Neural cell (in vitro differentiated cells): ENCODE measurements at regions not wholly inside any gene's neighbourhood (a gene's known extent, or its start where the extent isn't known, plus 50 kb on each side); places are given as distances from the start of the nearest gene placed in this dataset.

Source experiments
- H2AFZ ChIP-seq: fragments of 200-600, 300-800 bp; sonication (generic), shearing (Covaris generic); 2 replicates; pipeline ENCODE4 v1.6.0; 2014; ENCODE audit warnings: low read depth, mild to moderate bottlenecking, antibody characterized with exemption, low read length, moderate library complexity
- H3F3A ChIP-seq: fragments of 200-600 bp; shearing (Covaris generic); 2 replicates; pipeline ENCODE4 v1.6.1; 2016; ENCODE audit warnings: mild to moderate bottlenecking, moderate library complexity, mixed read lengths, antibody characterized with exemption, low read length; ENCODE audit not compliant: insufficient read depth, poor library complexity, severe bottlenecking
- H3K27ac ChIP-seq: fragments of 200-600, 300-800 bp; sonication (generic), shearing (Covaris generic); 2 replicates; pipeline ENCODE4 v1.5.1; 2014; ENCODE audit warnings: mild to moderate bottlenecking, low read length, moderate library complexity
- H3K27me3 ChIP-seq: fragments of 300-800, 200-600 bp; sonication (generic), shearing (Covaris generic); 2 replicates; pipeline ENCODE4 v1.6.0; 2014; ENCODE audit warnings: mild to moderate bottlenecking, low read depth, low read length, moderate library complexity; ENCODE audit not compliant: insufficient read depth
- H3K36me3 ChIP-seq: fragments of 300-800, 200-600 bp; sonication (generic), shearing (Covaris generic); 2 replicates; pipeline ENCODE4 v1.5.1; 2014; ENCODE audit warnings: mild to moderate bottlenecking, antibody characterized with exemption, low read length, moderate library complexity; ENCODE audit not compliant: insufficient read depth
- H3K4me2 ChIP-seq: fragments of 300-800, 200-600 bp; sonication (generic), shearing (Covaris generic); 2 replicates; pipeline ENCODE4 v1.6.0; 2014; ENCODE audit warnings: mild to moderate bottlenecking, low read length
- H3K4me3 ChIP-seq: fragments of 300-800, 200-600 bp; sonication (generic), shearing (Covaris generic); 2 replicates; pipeline ENCODE4 v1.5.1; 2014; ENCODE audit warnings: mild to moderate bottlenecking, low read length, moderate library complexity
- H3K79me2 ChIP-seq: fragments of 200-600 bp; shearing (Covaris generic); replicated peaks from 2 replicates; pipeline ENCODE4 v1.6.0; 2014; ENCODE audit warnings: mild to moderate bottlenecking, low read length, moderate library complexity; ENCODE audit not compliant: insufficient read depth
- H3K9ac ChIP-seq: fragments of 300-800, 200-600 bp; sonication (generic), shearing (Covaris generic); 2 replicates; pipeline ENCODE4 v1.6.1; 2016; ENCODE audit warnings: mild to moderate bottlenecking, low read length, mixed read lengths
- H3K9me2 ChIP-seq: fragments of 200-600 bp; shearing (Covaris generic); 2 replicates; pipeline ENCODE4 v1.6.1; 2016; ENCODE audit warnings: mild to moderate bottlenecking, low read length, mixed read lengths; ENCODE audit not compliant: insufficient read depth
- H3K9me3 ChIP-seq: fragments of 200-600, 300-800 bp; sonication (generic), shearing (Covaris generic); 2 replicates; pipeline ENCODE4 v1.6.1; 2016; ENCODE audit warnings: mild to moderate bottlenecking, mixed run types, low read length, moderate library complexity, mixed read lengths
- H4K20me1 ChIP-seq: fragments of 200-600 bp; shearing (Covaris generic); 2 replicates; pipeline ENCODE4 v1.6.1; 2016; ENCODE audit warnings: mild to moderate bottlenecking, mixed run types; ENCODE audit not compliant: insufficient read depth
- EP300 ChIP-seq: fragments of 450-650 bp; conservative IDR thresholded peaks from 2 replicates; pipeline ENCODE4 v1.6.1; 2014; ENCODE audit warnings: antibody characterized with exemption, mild to moderate bottlenecking, moderate library complexity; ENCODE audit not compliant: poor library complexity, severe bottlenecking
- EZH2 ChIP-seq: fragments of 200-600, 300-800 bp; shearing (Covaris generic), sonication (generic); IDR thresholded peaks from 2 replicates; pipeline ENCODE4 v1.6.1; 2014; ENCODE audit warnings: antibody characterized with exemption, low read length, borderline replicate concordance, mild to moderate bottlenecking; ENCODE audit not compliant: insufficient read depth, poor library complexity, severe bottlenecking
- MXI1 ChIP-seq: fragments of 450-650 bp; conservative IDR thresholded peaks from 2 replicates; pipeline ENCODE4 v1.6.1; 2014; ENCODE audit warnings: antibody characterized with exemption, mild to moderate bottlenecking; ENCODE audit not compliant: poor library complexity, severe bottlenecking
- POLR2AphosphoS5 ChIP-seq: IDR thresholded peaks from 2 replicates; pipeline ENCODE4 v1.6.1; 2012
- RAD21 ChIP-seq: fragments of 450-650 bp; conservative IDR thresholded peaks from 2 replicates; pipeline ENCODE4 v1.6.1; 2014; ENCODE audit warnings: antibody characterized with exemption, mild to moderate bottlenecking, moderate library complexity
- SMC3 ChIP-seq: fragments of 450-650 bp; conservative IDR thresholded peaks from 2 replicates; pipeline ENCODE4 v1.6.1; 2014; ENCODE audit warnings: antibody characterized with exemption, mild to moderate bottlenecking, moderate library complexity; ENCODE audit not compliant: poor library complexity
- TAF1 ChIP-seq: IDR thresholded peaks from 2 replicates; pipeline ENCODE4 v1.6.1; 2012; ENCODE audit warnings: low read depth
- TF ChIP-seq, protein P1 (sequence below): IDR thresholded peaks from 2 replicates; pipeline ENCODE4 v1.6.1; 2012; ENCODE audit warnings: borderline replicate concordance
- TF ChIP-seq, protein P2 (sequence below): fragments of 450-650 bp; IDR thresholded peaks from 2 replicates; pipeline ENCODE4 v1.5.1; 2014; ENCODE audit warnings: antibody characterized with exemption, mild to moderate bottlenecking, moderate library complexity; ENCODE audit not compliant: poor library complexity, severe bottlenecking

GRCh38 chr19:32146664-32147063, 198.7 kb upstream of the ZNF507 start:
- H2AFZ ChIP-seq: no peak overlapping the region
- H4K20me1 ChIP-seq: no peaks in the 10 kb centered on the region
- no peaks in the 10 kb centered on the region for H3K9me2 ChIP-seq
- H3K27me3 ChIP-seq: no peaks in the 10 kb centered on the region
- H3K4me3 ChIP-seq: no peak overlapping the region
- H3K4me2 ChIP-seq: no peak overlapping the region
- TF ChIP-seq SMC3 (no peak), EP300 (no peak), EZH2 (no peak), MXI1 (no peak), TAF1 (no peak), RAD21 (no peak), POLR2AphosphoS5 (no peak)
- TF ChIP-seq, protein P1, sequence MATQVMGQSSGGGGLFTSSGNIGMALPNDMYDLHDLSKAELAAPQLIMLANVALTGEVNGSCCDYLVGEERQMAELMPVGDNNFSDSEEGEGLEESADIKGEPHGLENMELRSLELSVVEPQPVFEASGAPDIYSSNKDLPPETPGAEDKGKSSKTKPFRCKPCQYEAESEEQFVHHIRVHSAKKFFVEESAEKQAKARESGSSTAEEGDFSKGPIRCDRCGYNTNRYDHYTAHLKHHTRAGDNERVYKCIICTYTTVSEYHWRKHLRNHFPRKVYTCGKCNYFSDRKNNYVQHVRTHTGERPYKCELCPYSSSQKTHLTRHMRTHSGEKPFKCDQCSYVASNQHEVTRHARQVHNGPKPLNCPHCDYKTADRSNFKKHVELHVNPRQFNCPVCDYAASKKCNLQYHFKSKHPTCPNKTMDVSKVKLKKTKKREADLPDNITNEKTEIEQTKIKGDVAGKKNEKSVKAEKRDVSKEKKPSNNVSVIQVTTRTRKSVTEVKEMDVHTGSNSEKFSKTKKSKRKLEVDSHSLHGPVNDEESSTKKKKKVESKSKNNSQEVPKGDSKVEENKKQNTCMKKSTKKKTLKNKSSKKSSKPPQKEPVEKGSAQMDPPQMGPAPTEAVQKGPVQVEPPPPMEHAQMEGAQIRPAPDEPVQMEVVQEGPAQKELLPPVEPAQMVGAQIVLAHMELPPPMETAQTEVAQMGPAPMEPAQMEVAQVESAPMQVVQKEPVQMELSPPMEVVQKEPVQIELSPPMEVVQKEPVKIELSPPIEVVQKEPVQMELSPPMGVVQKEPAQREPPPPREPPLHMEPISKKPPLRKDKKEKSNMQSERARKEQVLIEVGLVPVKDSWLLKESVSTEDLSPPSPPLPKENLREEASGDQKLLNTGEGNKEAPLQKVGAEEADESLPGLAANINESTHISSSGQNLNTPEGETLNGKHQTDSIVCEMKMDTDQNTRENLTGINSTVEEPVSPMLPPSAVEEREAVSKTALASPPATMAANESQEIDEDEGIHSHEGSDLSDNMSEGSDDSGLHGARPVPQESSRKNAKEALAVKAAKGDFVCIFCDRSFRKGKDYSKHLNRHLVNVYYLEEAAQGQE: no peak
- TF ChIP-seq, protein P2, sequence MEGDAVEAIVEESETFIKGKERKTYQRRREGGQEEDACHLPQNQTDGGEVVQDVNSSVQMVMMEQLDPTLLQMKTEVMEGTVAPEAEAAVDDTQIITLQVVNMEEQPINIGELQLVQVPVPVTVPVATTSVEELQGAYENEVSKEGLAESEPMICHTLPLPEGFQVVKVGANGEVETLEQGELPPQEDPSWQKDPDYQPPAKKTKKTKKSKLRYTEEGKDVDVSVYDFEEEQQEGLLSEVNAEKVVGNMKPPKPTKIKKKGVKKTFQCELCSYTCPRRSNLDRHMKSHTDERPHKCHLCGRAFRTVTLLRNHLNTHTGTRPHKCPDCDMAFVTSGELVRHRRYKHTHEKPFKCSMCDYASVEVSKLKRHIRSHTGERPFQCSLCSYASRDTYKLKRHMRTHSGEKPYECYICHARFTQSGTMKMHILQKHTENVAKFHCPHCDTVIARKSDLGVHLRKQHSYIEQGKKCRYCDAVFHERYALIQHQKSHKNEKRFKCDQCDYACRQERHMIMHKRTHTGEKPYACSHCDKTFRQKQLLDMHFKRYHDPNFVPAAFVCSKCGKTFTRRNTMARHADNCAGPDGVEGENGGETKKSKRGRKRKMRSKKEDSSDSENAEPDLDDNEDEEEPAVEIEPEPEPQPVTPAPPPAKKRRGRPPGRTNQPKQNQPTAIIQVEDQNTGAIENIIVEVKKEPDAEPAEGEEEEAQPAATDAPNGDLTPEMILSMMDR: no peak
- H3K36me3 ChIP-seq: no peaks in the 10 kb centered on the region
- H3K9ac ChIP-seq: no peak overlapping the region
- no peaks in the 10 kb centered on the region for H3K79me2 ChIP-seq
- H3K27ac ChIP-seq: no peak overlapping the region
- H3F3A ChIP-seq: no peaks in the 10 kb centered on the region
- no peaks in the 10 kb centered on the region for H3K9me3 ChIP-seq

GRCh38 chr19:32150605-32151004, 194.8 kb upstream of the ZNF507 start:
- no peaks in the 10 kb centered on the region for H3F3A ChIP-seq
- H3K36me3 ChIP-seq: no peaks in the 10 kb centered on the region
- TF ChIP-seq POLR2AphosphoS5 (no peak), SMC3 (no peak), EZH2 (no peak), TAF1 (no peak), MXI1 (no peak), EP300 (no peak), RAD21 (no peak)
- TF ChIP-seq, protein P2: no peak
- TF ChIP-seq, protein P1: no peak

More at GRCh38 chr19:32150605-32151004, 194.8 kb upstream of the ZNF507 start:
- no peaks in the 10 kb centered on the region for H3K27me3 ChIP-seq
- no peaks in the 10 kb centered on the region for H3K79me2 ChIP-seq
- no peaks in the 10 kb centered on the region for H4K20me1 ChIP-seq
- no peak overlapping the region for H2AFZ ChIP-seq
- H3K9me3 ChIP-seq: no peaks in the 10 kb centered on the region
- no peak overlapping the region for H3K27ac ChIP-seq
- H3K4me2 ChIP-seq: no peak overlapping the region
- no peak overlapping the region for H3K9ac ChIP-seq
- H3K4me3 ChIP-seq: no peak overlapping the region
- H3K9me2 ChIP-seq: no peaks in the 10 kb centered on the region
